Ishikawa (cell line): ENCODE measurements at regions not wholly inside any gene's neighbourhood (a gene's known extent, or its start where the extent isn't known, plus 50 kb on each side); places are given as distances from the start of the nearest gene placed in this dataset.

Experiments used
- CEBPB ChIP-seq: IDR thresholded peaks from 2 replicates; pipeline ENCODE4 v1.6.1; 2012
- CREB1 ChIP-seq: IDR thresholded peaks from 2 replicates; pipeline ENCODE4 v1.6.1; 2012; ENCODE audit warnings: low read depth
- EGR1 ChIP-seq: IDR thresholded peaks from 2 replicates; pipeline ENCODE4 v1.6.1; 2012
- EP300 ChIP-seq: IDR thresholded peaks from 2 replicates; pipeline ENCODE4 v1.6.1; 2012; ENCODE audit warnings: borderline replicate concordance
- FOXM1 ChIP-seq: IDR thresholded peaks from 2 replicates; pipeline ENCODE4 v1.6.1; 2012; ENCODE audit warnings: low read depth, borderline replicate concordance
- NFIC ChIP-seq: IDR thresholded peaks from 2 replicates; pipeline ENCODE4 v1.6.1; 2012
- RAD21 ChIP-seq: IDR thresholded peaks from 2 replicates; pipeline ENCODE4 v1.6.1; 2012; ENCODE audit warnings: low read depth
- TAF1 ChIP-seq: IDR thresholded peaks from 2 replicates; pipeline ENCODE4 v1.6.1; 2012; ENCODE audit warnings: low read depth, mild to moderate bottlenecking
- TCF12 ChIP-seq: IDR thresholded peaks from 2 replicates; pipeline ENCODE4 v1.6.1; 2012; ENCODE audit warnings: low read depth
- TEAD4 ChIP-seq: IDR thresholded peaks from 2 replicates; pipeline ENCODE4 v1.6.1; 2012
- YY1 ChIP-seq: IDR thresholded peaks from 2 replicates; pipeline ENCODE4 v1.6.1; 2012; ENCODE audit warnings: low read depth
- ZBTB7A ChIP-seq: IDR thresholded peaks from 2 replicates; pipeline ENCODE4 v1.6.1; 2012; ENCODE audit warnings: low read depth
- TF ChIP-seq, protein P1 (sequence below): IDR thresholded peaks from 2 replicates; pipeline ENCODE4 v1.6.1; 2012
- TF ChIP-seq, protein P2 (sequence below): IDR thresholded peaks from 2 replicates; pipeline ENCODE4 v1.6.1; 2012; ENCODE audit warnings: low read depth, mild to moderate bottlenecking
- TF ChIP-seq, protein P3 (sequence below): IDR thresholded peaks from 2 replicates; pipeline ENCODE4 v1.6.1; 2012

GRCh38 chr15:96052154-96052553 is 278.3 kb upstream of the NR2F2 start:
- TF ChIP-seq YY1 = no peak
- no peak for TF ChIP-seq EP300
- TF ChIP-seq, protein P1, sequence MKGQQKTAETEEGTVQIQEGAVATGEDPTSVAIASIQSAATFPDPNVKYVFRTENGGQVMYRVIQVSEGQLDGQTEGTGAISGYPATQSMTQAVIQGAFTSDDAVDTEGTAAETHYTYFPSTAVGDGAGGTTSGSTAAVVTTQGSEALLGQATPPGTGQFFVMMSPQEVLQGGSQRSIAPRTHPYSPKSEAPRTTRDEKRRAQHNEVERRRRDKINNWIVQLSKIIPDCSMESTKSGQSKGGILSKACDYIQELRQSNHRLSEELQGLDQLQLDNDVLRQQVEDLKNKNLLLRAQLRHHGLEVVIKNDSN = no peak
- no peak for TF ChIP-seq TAF1

DNA sequence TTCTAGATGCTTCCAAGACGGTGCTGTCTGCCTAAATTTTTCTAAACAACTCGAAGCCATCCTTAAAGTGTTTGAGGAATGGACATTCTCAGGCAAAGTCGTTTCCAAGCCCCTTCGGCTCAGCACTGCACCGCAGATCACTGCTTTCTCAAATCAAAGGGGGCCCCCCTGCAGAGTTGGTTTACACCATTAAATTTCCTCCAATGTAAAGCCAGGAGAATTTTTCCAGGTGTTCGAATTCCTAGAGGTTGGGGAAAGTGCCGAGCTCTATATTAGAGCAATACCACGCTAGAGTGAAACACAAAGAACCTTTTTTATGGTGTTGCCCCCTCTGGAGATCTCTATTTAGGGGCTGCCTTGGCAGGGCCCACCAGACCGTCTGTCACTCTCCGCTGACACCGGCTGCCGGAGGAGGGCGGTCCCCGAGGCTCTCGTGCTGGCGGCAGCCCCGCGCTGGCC is 277.9 kb upstream of the NR2F2 start:
- no peak for TF ChIP-seq CREB1
- TF ChIP-seq CEBPB = no peak
- TF ChIP-seq TAF1 = no peak
- TF ChIP-seq, protein P1 = no peak
- no peak for TF ChIP-seq TEAD4
- TF ChIP-seq, protein P2, sequence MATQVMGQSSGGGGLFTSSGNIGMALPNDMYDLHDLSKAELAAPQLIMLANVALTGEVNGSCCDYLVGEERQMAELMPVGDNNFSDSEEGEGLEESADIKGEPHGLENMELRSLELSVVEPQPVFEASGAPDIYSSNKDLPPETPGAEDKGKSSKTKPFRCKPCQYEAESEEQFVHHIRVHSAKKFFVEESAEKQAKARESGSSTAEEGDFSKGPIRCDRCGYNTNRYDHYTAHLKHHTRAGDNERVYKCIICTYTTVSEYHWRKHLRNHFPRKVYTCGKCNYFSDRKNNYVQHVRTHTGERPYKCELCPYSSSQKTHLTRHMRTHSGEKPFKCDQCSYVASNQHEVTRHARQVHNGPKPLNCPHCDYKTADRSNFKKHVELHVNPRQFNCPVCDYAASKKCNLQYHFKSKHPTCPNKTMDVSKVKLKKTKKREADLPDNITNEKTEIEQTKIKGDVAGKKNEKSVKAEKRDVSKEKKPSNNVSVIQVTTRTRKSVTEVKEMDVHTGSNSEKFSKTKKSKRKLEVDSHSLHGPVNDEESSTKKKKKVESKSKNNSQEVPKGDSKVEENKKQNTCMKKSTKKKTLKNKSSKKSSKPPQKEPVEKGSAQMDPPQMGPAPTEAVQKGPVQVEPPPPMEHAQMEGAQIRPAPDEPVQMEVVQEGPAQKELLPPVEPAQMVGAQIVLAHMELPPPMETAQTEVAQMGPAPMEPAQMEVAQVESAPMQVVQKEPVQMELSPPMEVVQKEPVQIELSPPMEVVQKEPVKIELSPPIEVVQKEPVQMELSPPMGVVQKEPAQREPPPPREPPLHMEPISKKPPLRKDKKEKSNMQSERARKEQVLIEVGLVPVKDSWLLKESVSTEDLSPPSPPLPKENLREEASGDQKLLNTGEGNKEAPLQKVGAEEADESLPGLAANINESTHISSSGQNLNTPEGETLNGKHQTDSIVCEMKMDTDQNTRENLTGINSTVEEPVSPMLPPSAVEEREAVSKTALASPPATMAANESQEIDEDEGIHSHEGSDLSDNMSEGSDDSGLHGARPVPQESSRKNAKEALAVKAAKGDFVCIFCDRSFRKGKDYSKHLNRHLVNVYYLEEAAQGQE = no peak
- no peak for TF ChIP-seq ZBTB7A
- TF ChIP-seq EGR1 = no peak
- TF ChIP-seq RAD21 = no peak
- TF ChIP-seq TCF12 = no peak
- no peak for TF ChIP-seq YY1
- TF ChIP-seq EP300 = no peak
- TF ChIP-seq, protein P3, sequence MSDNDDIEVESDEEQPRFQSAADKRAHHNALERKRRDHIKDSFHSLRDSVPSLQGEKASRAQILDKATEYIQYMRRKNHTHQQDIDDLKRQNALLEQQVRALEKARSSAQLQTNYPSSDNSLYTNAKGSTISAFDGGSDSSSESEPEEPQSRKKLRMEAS = no peak
- TF ChIP-seq FOXM1 = no peak
- no peak for TF ChIP-seq NFIC

GRCh38 chr15:96053031-96053780 is 277.3 kb upstream of the NR2F2 start:
- TF ChIP-seq TCF12 (peak; percentile 78), TAF1 (no peak), NFIC (peak; percentile 98), TEAD4 (peak; percentile 43), FOXM1 (no peak)

DNA sequence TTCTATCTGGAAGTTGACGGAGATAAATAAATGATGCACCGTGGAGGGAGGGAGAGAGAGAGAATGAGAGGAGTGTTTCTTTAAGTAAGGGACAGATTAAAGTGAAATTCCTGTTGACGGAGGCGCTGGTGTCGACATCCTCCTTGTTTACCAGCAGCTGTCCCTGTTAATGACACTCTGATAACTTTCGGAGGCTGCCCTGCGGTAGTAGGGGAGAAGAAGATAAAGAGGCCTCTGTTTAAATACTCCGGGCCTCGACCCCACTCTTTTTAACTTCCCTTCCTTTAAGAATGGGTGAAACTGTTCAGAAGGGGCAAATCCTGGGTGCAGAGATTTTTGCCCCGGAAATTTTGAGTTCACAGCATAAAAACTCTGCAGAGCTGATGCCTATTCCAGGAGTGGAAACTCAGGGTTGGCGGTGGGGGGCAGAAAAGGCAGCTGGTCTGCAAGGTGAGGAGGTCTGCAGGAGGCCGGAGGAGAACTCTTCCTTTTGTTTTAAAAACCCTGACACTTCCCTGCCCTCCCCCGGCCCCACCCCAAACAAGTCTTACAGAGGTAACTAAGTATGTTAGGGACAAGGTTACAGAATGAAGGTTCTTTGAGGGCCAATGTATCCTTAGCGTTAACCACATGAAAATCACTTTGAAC is 276.6 kb upstream of the NR2F2 start:
- no peak for TF ChIP-seq CEBPB
- TF ChIP-seq, protein P3 = no peak
- TF ChIP-seq TAF1 = no peak
- TF ChIP-seq YY1 = no peak
- TF ChIP-seq RAD21 = no peak
- TF ChIP-seq CREB1 = no peak
- no peak for TF ChIP-seq ZBTB7A
- no peak for TF ChIP-seq TCF12
- TF ChIP-seq TEAD4 = no peak
- TF ChIP-seq EP300 = no peak
- TF ChIP-seq, protein P2 = no peak
- TF ChIP-seq, protein P1 = no peak
- no peak for TF ChIP-seq NFIC
- no peak for TF ChIP-seq FOXM1
- no peak for TF ChIP-seq EGR1

DNA sequence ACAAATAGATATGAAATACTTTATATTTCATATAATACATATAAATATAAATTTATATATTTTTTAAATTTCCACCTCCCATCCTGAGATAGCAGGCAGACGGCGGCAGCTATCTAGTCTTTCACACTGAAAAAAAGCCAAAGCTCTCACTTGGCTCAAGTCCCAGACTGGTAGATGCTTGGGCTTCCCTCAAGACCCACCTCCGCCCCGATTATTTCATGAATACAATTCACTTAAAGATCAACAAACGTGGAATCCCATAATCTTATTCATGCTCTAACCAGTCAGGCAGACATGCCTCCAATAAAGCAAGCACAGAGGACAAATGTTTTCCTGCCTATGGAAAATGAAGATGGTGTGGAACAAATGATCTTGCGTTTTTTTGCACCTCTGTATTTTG is 275.9 kb upstream of the NR2F2 start:
- TF ChIP-seq, protein P1 = no peak
- TF ChIP-seq TAF1 = no peak
- no peak for TF ChIP-seq RAD21
- TF ChIP-seq, protein P2 = no peak
- no peak for TF ChIP-seq EGR1
- TF ChIP-seq YY1 = no peak
- TF ChIP-seq FOXM1 = no peak
- no peak for TF ChIP-seq EP300
- TF ChIP-seq, protein P3 = no peak
- TF ChIP-seq CEBPB = no peak
- TF ChIP-seq CREB1 = no peak
- TF ChIP-seq TEAD4 = no peak
- TF ChIP-seq NFIC = no peak
- TF ChIP-seq ZBTB7A = no peak
- TF ChIP-seq TCF12 = no peak
